Hippocampal formation (tissue), 2 donors: ENCODE measurements at regions not wholly inside any gene's neighbourhood (a gene's known extent, or its start where the extent isn't known, plus 50 kb on each side); places are given as distances from the start of the nearest gene placed in this dataset.
"Not testable (repeated sequence)": the region's sequence is repeated elsewhere in the genome, so short reads cannot be mapped to it uniquely, and the experiment has no call there.

Experiments
- DNase-seq, 2 donors: peaks; one replicate each; lab custom pipeline; 2025; lab: John Stamatoyannopoulos, UW

- DNase-seq, result no peak
Observed at GRCh38 chr20:63145156-63145555, 70.8 kb downstream of the YTHDF1 start.

- no peak for DNase-seq
Observed at GRCh38 chr20:63142933-63143332, 73.0 kb downstream of the YTHDF1 start.

- no peak for DNase-seq
Observed at GRCh38 chr20:63141531-63141930, 74.4 kb downstream of the YTHDF1 start.

GRCh38 chr20:63140514-63141433 is 75.2 kb downstream of the YTHDF1 start:
- no peak for DNase-seq

- DNase-seq, result no peak
Observed at GRCh38 chr20:63139837-63140236, 76.1 kb downstream of the YTHDF1 start.

- DNase-seq, result no peak
Observed at GRCh38 chr20:63139356-63139755, 76.6 kb downstream of the YTHDF1 start.

- DNase-seq, result no peak
Observed at GRCh38 chr20:63138855-63139341, 77.0 kb downstream of the YTHDF1 start.

GRCh38 chr20:63137851-63138415 is 78.0 kb downstream of the YTHDF1 start:
- no peak for DNase-seq

GRCh38 chr20:63136296-63136695 is 79.6 kb downstream of the YTHDF1 start:
- no peak for DNase-seq

GRCh38 chr20:63135411-63135810 is 80.5 kb downstream of the YTHDF1 start:
- no peak for DNase-seq

- not testable (repeated sequence) for DNase-seq
Observed at GRCh38 chr20:63134711-63135361, 81.1 kb downstream of the YTHDF1 start.

- DNase-seq, result no peak
Observed at GRCh38 chr20:63134201-63134612, 81.7 kb downstream of the YTHDF1 start.

GRCh38 chr20:63133481-63134091 is 82.3 kb downstream of the YTHDF1 start:
- DNase-seq, result no peak

- no peak for DNase-seq
Observed at GRCh38 chr20:63132715-63133471, 83.0 kb downstream of the YTHDF1 start.

GRCh38 chr20:63132131-63132714 is 83.7 kb downstream of the YTHDF1 start:
- DNase-seq, result no peak

GRCh38 chr20:63130658-63131577 is 85.0 kb downstream of the YTHDF1 start:
- no peak for DNase-seq

- DNase-seq, result no peak
Observed at GRCh38 chr20:63129991-63130657, 85.8 kb downstream of the YTHDF1 start.

GRCh38 chr20:63129376-63129965 is 86.5 kb downstream of the YTHDF1 start:
- no peak for DNase-seq

GRCh38 chr20:63128956-63129355 is 87.0 kb downstream of the YTHDF1 start:
- no peak for DNase-seq
